GM12874 (cell line): ENCODE measurements at regions not wholly inside any gene's neighbourhood (a gene's known extent, or its start where the extent isn't known, plus 50 kb on each side); places are given as distances from the start of the nearest gene placed in this dataset.

Experiments
- TF ChIP-seq, protein P1 (sequence below): IDR thresholded peaks from 2 replicates; pipeline ENCODE4 v1.5.1; 2011; ENCODE audit warnings: low read depth, mild to moderate bottlenecking, control low read depth, low read length, moderate library complexity; ENCODE audit not compliant: insufficient read depth

DNA sequence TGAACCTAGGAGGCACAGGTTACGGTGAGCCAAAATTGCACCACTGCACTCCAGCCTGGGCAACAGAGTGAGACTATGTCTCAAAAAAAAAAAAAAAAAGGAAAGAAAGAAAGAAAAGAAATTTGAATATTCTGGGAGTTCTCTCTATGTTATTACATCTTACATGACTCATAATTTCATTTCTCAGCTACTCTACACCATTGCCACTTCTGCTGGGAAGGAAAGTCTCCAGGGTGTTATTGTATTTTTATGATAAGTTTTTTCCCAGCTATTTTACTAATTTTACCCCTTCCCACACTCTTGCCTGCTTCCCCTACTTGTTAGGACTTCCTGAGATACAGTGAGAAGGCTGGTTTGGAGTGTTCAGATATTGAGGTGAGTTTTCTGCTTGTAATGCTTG, 69.7 kb upstream of the UMPS start:
- TF ChIP-seq, protein P1, sequence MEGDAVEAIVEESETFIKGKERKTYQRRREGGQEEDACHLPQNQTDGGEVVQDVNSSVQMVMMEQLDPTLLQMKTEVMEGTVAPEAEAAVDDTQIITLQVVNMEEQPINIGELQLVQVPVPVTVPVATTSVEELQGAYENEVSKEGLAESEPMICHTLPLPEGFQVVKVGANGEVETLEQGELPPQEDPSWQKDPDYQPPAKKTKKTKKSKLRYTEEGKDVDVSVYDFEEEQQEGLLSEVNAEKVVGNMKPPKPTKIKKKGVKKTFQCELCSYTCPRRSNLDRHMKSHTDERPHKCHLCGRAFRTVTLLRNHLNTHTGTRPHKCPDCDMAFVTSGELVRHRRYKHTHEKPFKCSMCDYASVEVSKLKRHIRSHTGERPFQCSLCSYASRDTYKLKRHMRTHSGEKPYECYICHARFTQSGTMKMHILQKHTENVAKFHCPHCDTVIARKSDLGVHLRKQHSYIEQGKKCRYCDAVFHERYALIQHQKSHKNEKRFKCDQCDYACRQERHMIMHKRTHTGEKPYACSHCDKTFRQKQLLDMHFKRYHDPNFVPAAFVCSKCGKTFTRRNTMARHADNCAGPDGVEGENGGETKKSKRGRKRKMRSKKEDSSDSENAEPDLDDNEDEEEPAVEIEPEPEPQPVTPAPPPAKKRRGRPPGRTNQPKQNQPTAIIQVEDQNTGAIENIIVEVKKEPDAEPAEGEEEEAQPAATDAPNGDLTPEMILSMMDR, result no peak

DNA sequence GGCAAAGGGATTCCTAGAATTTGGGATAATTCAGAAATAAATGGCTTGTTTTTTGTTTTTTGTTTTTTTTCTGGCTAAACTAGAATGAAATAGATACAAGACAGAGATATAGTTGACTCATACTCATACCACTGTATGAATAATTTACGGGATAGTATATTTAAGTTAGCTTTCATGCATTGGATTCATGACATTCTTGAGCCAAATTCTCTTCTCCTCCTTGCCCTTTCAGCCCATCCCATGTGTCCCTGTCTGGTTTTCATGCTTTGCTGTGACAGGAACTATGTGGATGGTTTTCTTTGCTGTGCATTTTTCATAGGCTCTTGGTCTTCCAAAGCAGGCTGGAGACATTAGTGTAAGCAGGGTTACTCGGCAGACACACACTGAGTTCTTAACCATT, 66.6 kb upstream of the UMPS start:
- TF ChIP-seq, protein P1, result no peak

DNA sequence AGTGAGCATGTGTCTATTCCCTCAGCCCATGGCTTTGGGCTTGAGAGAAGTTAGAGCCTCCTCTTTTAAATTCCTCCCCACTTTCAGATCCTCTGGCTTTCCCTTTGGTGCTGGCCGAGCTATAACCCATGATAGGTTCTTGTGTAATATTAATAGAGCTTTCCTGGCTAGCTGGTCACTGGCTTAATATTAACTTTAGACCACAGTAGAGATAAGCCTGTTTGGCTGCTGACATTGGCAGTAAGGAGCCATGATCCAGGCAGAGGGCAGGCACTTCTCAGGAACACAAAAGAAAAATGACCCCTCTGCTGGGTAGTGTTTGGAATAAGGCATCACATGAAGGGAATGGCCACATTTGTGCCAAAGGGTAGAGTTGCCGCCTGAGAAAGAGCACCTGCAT, 65.4 kb upstream of the UMPS start:
- TF ChIP-seq, protein P1, result no peak

DNA sequence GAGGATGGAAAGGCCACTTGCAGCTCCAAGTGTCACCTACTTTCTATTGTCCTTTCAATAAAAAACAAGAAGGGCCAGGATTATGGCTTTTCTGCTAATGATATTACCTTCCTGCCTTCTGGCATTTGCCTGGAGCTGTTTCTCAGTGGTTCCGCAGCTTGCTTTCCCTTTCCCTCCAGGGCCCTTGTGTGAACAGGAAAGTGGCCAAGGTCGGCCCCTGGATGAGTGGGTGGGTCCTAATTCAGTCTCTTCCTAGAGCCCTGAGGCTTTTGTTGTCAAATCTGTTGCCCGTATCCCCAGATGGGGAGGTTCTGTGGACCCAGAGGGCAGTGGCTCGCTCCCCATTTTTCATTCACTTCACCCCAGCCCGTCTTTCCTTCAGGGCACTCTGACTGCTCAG, 64.2 kb upstream of the UMPS start:
- TF ChIP-seq, protein P1, result no peak

DNA sequence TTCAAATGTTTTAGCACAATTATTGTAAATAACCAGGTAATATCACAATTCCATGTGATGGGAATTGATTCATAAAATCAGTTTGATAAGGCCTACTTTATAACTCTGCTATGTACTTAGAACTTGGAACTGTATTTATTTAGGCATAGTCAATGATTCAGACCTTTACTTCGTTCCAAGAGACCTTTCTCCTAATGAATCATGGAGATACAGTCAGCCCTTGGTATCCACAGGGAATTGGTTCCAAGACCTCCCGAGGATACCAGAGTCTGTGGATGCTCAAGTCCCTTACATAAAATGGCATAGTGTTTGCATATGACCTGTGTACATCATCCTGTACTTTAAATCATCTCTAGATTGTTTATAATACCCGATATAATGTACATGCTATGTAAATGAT, 60.8 kb upstream of the UMPS start:
- TF ChIP-seq, protein P1, result no peak

DNA sequence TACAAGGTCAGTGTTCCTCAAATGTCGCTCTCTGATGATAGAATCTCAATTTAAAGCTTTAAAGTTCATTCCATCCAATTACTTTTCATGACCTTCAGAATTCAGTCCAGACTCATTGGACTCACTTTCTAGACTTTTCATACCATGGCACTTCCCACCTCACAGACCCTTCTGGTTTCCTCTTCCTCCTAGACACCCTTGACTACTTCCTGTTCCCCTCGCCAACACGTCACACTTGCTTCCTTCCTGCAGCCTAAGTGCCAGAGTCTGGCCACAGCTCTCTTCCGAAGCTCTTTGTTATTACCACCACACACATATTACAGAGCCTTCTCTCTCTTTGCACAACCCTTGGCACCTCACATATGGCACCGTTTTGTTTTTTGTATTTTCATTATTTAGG, 59.1 kb upstream of the UMPS start:
- TF ChIP-seq, protein P1, result no peak

DNA sequence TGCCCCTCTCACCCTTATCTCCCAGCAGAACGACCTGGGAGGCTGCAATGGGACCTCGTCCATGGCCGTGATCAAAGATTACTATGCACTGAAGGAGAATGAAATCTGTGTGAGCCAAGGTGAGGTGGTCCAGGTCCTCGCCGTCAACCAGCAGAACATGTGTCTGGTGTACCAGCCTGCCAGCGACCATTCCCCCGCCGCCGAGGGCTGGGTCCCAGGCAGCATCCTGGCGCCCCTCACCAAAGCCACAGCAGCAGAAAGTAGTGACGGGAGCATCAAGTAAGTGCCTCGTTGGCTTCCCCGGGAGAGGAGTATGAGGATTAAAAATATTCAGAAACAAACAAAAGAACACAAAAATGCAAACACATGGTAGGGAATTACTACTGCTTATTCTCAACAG, 55.9 kb upstream of the UMPS start:
- TF ChIP-seq, protein P1, result no peak

DNA sequence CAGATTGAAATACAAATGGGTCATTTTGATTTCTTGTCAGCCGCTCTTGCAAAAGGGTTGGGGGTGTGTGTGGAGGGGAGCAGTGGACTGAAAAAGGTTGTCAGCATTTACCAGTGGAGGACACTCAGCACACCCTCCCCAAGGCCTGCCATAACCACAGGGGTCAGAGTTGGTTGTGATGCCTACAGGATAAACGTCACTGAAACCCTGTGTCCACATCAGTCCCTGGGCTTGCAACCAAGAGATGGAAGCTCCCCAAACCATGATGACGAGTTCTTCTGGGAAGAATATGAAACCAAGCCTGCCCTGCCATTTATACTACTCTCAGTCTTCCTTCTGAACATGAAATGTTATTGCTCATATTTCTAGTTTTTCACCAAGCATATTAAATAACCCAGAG, 54.0 kb upstream of the UMPS start:
- TF ChIP-seq, protein P1, result no peak
